GM19328 (cell line): ENCODE measurements at regions not wholly inside any gene's neighbourhood (a gene's known extent, or its start where the extent isn't known, plus 50 kb on each side); places are given as distances from the start of the nearest gene placed in this dataset.
"Not testable (repeated sequence)": the region's sequence is repeated elsewhere in the genome, so short reads cannot be mapped to it uniquely, and the experiment has no call there.

Experiments
- ATAC-seq: cut with Tn5 transposase; IDR thresholded peaks from one replicate; pipeline ENCODE4 v1.9.1; 2021; ENCODE audit warnings: mild to moderate bottlenecking, moderate library complexity; ENCODE audit not compliant: unreplicated experiment

DNA sequence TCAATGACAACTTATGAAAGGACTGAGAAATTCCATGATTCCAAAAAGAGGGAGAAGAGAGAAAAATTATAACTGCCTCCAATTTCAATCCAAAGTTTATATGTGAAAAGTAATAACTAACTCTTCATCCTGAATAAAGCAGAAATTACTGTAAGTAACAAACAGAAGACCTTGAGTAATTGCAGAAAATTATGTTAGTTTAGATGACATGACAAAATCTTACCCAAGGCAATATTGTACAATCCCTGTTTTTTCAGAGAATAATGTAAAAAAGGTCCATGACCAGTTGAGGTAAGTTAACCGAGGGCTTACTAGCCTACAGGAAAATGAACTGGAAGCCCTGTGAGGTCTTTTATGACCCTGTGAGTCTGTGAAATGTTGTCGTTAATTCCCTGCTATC, 949.5 kb upstream of the SOX9 start:
- ATAC-seq, result no peak

DNA sequence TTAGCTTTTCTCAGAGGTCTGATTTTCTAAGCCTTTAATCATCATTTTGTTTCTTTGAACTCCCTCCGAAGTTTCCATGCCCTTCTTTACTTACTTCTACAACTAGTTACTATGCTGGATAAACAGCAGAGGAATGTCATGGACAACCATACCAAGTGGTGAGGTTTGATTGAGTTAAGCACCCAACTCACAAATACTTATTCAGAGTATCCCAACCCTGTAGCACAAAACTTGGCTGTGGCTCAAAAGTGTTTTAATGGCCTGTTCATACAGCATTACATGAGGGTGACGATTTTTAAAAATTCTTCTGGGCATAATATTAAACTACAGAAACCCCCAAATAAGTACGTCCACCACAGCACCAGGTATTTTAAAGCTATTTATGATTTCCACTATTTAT, 946.8 kb upstream of the SOX9 start:
- no peak for ATAC-seq

DNA sequence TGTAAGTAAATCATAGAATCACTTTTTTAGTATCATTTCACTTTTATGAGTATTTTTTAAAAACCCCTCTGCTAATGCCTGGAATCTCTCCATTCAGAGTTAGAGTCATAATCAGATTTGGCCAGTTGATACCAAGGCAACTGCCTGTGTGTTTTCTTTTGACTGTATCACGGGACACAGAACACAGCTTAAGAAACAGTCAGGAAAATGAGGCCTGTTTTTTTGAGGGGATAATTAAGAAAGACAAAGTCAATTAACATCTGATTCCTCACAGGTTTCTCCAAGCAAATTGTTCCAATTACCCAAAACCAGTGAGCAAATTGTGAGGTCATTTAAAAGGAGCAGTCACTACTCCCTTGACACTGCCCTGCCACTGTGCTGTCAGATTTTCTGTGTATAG, 944.5 kb upstream of the SOX9 start:
- ATAC-seq, result no peak

DNA sequence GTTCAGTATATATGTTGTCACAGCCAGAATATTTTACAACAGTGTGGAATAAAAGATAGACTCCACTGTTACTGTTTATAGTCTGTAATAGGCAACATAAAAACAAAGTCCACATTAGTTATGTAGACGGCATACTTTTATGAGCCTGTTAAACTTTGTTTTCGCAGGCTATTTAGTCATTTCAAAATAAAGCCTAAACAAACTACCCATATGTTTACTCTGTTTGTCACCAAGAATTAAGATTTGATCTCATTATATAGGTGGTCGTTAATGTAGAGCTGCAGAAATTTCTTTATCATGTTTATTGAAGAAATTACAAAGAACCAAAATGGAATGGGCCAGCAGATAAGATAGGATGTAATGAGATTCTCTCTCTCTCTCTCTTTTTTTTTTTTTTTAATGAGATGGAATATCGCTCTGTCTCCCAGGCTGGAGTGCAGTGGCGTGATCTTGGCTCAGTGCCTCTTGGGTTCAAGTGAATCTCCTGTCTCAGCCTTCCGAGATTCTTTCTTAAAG, 943.8 kb upstream of the SOX9 start:
- no peak for ATAC-seq

DNA sequence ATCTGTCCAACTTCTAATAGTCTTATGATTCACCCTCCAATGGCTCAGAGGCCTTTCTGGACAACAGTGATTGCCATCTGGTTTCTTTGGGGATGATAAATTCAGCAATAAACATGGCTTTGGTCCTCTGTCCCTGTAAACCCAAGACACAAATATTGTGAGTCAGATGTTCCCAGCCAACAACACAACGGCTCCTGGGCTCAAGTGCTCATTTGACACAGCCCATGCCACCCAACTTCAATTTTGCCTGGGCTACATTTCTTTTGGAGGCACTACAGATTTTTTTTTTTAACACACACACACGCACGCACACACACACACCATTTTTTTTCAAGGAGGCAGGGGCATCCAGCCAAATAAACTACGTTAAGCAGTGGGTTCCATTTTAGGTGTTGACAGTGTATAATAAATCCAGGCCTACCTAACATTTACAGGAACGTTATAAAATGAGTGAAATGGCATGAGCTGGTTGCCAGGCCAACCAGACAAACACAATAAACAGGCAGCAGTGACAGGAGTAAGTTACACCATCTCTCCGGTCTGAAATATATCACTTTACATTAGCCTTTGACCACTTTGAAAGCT, 939.9 kb upstream of the SOX9 start:
- no peak for ATAC-seq

DNA sequence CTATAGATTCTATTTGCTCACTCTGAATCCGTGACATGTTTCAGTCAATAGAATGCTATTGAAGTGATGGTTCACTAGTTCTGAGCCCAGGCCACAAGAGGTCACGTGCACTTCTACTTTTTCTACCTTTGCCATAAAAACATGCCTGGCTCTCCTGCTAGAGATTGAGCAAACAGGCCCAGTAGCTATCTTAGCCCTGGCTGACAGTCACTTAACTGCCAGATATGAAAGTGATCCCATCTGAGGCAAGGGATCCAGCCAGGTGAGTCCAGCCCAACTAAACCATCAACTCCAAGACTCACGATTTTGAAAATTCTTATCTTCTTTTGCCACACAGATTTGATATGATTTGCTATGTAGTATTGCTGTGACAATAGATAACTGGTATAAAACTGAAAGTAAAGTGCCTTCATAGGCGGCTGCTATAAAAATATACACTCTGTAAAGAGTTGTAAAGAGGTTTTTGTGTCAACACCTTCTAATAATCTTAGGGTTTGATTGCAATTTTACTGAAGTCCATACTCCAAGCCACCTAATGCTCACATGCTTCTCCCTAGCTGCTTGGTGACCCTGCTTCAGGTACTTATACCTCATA, 937.7 kb upstream of the SOX9 start:
- ATAC-seq, result no peak

DNA sequence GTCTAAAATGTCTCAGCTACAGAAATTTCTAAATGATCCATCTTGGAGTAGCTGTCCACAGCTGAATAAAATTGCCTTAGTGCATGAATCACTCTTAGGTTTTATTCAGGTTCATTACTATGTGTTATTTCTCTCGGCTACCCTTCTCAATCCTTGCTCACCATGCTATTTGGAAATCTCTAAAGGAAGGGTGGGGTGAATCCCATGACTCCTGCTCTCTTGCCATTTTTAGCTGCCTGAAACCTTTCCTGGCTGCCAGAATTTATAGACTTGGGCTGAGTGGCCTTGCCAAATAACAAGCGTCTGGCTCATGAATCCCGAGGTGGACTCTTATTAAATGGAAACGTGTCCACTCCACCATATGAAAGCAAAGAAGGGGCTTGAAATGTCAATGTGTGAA, 936.1 kb upstream of the SOX9 start:
- ATAC-seq, result no peak

DNA sequence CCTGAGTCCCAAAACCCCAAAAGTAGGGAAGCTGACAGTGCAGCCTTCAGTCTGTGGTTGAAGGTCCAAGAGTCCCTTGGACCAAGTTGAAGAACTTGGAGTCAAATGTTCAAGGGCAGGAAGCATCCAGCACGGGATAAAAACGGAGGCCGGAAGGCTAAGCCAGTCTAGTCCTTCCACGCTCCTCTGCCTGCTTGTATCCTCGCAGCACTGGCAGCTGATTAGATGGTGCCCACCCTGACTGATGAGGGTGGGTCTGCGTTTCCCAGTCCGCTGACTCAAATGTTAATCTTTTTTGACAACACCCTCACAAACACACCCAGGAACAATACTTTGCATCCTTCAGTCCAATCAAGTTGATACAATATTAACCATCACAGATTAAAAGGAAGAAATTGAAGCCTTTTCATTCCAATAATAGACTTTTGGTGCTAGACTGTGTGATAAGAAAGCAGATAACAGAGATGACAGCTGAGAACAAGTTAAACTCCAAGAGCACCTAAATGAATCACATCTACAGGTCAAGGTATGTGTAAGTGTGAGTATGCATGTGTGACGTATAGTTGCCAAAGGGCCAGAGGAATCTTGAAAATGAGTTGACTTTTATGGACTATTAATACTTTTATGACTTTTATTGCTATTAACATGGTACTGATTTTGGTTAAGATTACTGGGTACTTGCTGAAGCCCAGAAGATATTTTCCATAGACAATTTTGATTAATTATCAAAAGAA, 933.5 kb upstream of the SOX9 start:
- ATAC-seq, result no peak

DNA sequence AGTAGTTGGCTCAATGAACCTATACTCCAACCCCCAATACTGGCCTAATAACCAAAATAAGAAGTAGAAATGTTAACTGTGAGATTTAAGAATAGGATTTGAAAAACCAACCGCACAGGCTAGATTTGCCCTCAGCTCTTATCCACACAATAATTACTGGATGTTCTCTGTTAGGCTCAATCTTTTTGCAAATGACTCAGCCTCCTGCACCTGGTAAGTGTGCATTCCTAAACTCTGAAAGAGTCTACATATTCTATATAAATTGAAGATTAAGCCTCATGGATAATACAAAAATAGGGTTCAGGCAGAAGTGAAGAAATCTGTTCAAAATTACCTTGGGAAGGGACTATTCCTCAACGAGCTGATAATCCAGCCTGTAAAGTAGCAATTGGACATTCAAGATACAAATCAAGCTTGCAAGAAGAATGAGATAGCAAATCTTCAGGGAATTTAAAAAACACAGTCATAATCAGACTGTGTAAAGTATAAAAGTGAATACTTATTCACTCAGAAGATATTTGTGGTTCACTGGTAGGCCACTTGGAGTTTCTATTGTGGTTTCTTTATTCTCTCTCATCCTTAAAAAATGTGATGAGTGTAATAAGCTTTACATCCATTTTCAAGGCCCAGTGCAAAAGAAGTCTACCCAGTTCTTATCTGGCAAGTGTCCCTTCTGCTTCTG, 931.9 kb upstream of the SOX9 start:
- ATAC-seq, result no peak

DNA sequence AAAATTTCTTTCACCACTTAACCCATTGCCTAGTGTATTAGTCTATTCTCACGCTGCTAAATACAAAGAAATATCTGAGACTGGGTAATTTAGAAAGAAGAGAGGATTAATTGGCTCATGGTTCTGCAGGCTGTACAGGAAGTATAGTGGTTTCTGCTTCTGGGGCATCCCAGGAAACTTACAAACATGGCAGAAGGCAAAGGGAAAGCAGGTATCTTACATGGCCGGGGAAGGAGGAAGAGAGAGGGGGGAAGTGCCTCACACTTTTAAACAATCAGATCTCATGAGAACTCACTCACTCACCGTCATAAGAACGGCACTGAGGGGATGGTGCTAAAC, 931.4 kb upstream of the SOX9 start:
- ATAC-seq, result no peak

DNA sequence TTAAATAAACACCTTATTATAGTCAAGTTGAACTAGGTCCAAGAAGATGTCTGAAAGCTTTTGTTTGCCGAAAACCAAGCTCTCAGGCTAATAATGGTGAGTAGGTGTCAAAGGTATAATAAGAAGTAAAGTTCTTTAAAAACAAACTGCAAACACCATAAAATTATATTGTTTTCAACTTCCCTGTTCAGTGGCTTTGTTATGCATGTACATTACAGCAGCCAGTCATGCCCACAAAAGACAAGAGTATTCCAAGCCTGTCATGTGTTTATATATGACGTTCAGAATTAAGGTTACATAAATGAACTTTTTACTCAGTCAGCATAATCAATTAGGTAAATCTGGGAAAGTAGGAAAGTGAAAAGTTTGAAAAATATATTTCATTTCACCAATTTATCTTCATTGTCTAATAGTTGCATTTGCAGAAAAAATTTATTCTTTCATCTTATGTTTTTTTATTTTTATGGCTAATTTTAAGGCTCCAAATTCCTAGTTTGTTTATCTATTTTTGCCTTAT, 928.7 kb upstream of the SOX9 start:
- ATAC-seq, result no peak

DNA sequence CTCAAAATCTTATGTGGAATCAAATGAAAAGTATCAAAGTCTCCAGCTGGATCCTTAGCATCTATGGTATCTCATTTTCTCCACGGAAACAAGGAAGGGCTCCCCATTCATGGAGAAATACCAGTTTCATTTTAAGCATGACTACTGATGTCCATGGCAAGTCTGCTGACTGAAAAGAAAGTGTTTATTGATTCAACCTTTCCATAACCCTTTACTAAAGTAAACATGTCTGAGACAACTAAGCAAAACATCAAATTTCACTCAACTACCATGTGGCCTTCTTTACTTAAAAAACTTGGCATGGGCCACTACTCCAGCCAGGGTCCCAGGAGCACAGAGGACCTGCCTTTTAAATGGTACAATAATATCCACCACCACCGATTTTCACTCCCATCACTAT, 928.0 kb upstream of the SOX9 start:
- no peak for ATAC-seq

DNA sequence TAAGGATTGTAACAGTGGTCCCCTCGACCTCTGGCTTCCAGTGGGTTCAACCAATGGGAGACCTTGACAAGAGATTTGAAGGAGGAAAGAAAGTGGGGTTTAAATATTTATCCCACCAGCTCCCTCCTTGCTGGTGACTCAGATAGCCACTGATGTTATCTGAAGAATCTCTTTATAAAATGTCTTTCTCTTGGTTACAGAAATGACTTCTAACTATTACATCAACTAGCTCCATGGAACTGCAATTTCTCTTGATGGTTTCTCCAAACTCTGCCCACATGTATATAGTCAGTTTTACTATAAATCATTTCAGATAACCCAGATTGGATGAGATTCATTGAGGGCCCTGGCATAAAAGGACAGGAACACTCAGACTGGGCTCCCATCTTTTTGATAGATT, 920.2 kb upstream of the SOX9 start:
- ATAC-seq, result no peak

DNA sequence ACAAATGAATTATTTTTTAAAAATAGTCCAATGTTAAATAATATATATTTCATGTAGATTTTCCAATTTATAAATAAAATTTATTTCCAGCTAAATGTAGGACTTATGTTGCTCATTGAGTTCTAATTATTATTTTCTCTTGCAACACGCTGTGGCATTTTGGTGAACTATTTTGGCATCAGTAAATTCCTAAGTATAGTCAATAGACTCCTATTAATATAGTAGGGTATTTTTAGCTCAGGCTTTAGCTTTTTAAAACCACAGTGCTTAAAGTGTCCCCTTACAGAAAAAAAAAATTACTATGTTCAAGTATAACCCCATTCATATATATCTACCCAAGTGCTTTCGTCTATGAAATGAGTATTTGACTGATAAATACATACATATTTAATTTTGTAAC, 919.2 kb upstream of the SOX9 start:
- ATAC-seq, result no peak

DNA sequence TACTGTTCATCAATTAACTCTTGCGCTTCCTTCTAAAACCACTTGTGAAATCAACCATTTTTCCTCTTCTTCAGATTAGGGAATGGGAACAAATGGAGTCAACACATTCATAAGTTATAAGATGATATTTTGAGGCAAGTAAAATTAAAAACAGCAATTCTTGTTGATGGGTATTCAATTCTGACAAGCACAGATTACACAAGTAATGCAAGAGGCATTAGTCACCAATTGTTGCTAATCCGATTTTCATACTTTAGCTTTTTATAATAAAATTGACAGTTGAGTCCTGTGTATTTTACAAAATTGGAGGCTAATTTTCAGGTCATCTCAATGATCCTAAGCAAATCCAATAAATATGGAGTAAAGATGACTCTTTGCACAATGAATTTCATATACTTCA, 918.4 kb upstream of the SOX9 start:
- ATAC-seq, result no peak

DNA sequence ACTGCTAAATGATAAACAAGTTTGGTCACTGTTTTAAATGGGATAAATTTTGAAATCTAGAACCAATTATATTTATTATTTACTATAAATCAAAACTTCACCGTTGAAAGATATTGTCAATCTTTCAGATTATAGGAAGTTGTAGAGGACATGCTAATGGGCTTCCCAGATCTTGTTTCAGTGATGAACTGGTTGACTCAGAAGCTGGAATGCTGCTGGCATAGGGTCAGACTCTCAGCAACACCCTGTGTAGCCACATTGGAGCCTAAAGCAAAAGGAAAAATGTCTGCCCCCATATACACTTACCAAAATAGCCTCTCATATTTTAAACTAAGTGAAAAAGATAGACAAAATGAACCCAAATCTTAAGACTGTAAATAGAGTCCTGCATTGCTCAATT, 916.9 kb upstream of the SOX9 start:
- no peak for ATAC-seq

DNA sequence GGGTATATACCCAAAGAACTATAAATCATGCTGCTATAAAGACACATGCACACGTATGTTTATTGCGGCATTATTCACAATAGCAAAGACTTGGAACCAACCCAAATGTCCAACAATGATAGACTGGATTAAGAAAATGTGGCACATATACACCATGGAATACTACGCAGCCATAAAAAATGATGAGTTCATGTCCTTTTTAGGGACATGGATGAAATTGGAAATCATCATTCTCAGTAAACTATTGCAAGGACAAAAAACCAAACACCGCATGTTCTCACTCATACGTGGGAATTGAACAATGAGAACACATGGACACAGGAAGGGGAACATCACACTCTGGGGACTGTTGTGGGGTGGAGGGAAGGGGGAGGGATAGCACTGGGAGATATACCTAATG, 914.9 kb upstream of the SOX9 start:
- ATAC-seq, result not testable (repeated sequence)

DNA sequence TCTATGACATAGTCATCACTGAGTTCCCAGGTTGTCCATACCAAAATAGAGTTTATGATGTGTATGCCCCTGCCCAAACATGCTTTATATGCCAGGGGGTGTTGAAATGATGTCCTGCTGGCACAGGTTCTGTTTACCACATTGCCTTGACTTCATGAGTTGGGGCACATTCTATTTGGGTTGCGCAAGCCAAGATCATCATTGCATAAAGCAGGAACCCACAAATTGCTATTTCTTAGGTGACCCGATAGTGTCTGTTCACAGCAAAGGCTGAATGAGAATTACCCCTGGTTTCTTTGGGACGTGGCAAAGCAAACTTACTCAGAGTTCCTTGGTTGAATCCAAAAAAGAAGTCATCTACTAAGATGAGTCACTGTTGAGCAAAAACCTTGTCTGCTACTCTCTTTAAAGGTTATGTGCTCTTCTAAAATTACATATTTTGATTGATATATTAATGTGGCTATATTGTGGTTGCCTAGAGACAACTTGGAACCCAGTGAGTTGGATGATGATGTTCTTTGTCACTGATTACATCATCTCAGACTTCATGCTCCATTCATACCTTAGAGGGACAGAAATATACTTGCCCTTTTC, 912.6 kb upstream of the SOX9 start:
- no peak for ATAC-seq

DNA sequence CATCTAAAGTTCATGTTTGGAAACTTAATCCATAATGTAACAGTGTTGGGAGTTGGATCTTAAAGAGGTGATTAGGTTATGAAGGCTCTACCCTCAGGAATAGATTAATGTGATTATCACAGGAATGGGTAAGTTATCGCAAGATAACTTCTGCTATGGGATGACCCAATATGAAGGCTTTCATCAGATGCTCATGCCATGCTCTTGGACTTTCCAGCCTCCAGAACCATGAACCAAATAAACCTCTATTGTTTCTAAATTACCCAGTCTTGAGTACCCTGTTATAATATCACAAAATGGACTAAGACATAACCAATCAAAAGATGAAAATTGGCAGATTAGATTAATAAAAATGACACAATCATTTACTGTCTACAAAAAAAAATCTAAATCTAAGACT, 906.9 kb upstream of the SOX9 start:
- no peak for ATAC-seq

DNA sequence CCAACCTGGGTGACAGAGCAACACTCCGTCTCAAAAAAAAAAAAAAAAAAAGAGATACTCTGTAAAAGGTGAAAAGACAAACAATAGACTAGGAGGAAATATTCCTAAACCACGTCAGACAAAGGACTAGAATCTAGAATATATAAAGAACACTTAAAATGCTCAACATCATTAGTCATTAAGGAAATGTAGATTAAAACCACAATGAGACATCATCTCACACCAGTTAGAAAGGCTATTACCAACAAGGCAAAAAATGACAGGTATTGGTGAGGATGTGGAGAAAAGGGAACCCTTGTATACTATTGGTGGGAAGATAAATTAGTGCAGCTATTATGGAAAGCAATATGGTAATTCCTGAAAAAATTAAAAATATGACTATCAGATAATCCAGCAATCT, 903.1 kb upstream of the SOX9 start:
- no peak for ATAC-seq

DNA sequence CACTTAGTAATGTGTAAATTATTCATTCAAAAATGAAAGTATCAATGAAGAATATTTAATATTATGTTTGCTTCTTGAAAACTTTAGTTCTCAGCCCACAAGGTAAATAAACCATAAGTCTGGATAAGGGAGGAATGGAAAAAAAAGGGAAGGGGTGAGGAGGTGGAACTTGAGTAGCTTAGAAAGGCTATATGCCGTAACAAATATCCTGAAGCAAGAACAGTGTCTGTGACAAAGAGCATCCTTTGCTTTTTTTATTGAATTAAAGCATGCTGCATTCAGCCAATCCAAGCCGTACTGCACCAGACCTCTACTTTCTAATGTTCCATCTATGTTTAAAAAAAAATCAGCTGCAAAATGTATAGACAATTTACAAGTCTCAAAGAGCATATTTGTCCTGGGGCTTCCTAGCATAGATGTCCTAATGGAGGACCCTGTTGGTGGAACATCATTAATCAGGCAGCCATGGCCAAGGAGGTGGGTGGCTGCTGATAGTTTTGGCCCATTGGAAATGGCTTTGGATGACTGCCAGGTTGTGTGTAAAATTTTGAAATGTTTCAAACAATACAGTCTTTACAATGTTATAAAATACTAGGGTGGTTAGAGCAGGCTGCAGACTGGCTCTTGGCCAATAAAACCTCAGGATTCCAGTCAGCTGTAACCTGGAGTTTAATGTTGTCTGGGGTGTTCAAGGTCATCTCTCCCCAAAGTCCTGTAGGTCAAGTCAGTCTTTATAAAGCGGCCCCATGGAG, 895.8 kb upstream of the SOX9 start:
- no peak for ATAC-seq
